A673 (cell line): ENCODE measurements at regions not wholly inside any gene's neighbourhood (a gene's known extent, or its start where the extent isn't known, plus 50 kb on each side); places are given as distances from the start of the nearest gene placed in this dataset.
"Not testable (repeated sequence)": the region's sequence is repeated elsewhere in the genome, so short reads cannot be mapped to it uniquely, and the experiment has no call there.

Experiments
- CTCF ChIP-seq: fragments of 300-800, 200-600 bp; sonication (generic); conservative IDR thresholded peaks from 2 replicates; pipeline ENCODE4 v1.5.1; 2017; ENCODE audit warnings: low read depth, mild to moderate bottlenecking, antibody characterized with exemption, low read length, moderate library complexity, mixed read lengths
- EZH2 ChIP-seq: fragments of 200-600 bp; sonication (generic); IDR thresholded peaks from 2 replicates; pipeline ENCODE4 v1.6.1; 2017; ENCODE audit warnings: borderline replicate concordance, low read depth, mild to moderate bottlenecking, mixed read lengths, antibody characterized with exemption, low read length; ENCODE audit not compliant: poor library complexity, severe bottlenecking

- not testable (repeated sequence) for TF ChIP-seq CTCF, EZH2
These were observed 110.0 kb downstream of the NPIPA7 start for GRCh38 chr16:16488919-16489318.
